GM19239 (cell line): ENCODE measurements at regions not wholly inside any gene's neighbourhood (a gene's known extent, or its start where the extent isn't known, plus 50 kb on each side); places are given as distances from the start of the nearest gene placed in this dataset.
"Not testable (repeated sequence)": the region's sequence is repeated elsewhere in the genome, so short reads cannot be mapped to it uniquely, and the experiment has no call there.

Experiments
- DNase-seq: peaks from one replicate; pipeline ENCODE4 v3.0.0; 2011; ENCODE audit warnings: low spot score; ENCODE audit not compliant: insufficient read length
- FAIRE-seq: peaks from 2 replicates; lab custom pipeline; 2011; peaks lifted over from hg19 to GRCh38; lab: Jason Lieb, UNC

DNA sequence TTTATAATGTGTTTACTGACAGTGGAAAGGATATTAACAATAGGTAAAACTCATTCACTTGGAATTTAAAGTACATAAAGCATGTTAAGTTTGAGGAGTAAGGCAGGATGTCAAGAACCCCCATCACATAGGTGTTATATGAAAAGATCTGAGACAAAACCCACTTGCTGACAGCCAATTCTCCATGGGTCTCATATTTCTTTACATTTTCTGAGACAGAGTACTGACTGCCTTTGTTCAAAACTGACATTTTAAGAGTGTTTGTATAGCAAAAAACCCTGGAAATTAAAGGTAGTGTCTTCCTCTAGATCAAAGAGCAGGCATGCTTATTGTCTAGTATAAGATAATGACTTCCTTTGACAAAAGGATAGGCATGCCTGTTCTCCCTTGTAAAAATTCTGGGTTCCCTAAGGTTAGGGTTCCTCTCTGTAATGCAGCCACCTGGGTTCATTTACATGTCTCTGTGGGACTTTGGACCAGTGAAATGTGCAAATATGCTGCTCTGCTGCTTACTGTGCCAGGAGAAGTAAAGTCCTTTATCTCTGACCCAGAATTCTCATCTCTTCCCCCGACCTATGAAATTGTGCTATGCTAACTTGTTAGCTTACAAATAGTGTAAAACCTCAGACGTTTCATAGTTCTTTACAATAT lies 123.6 kb downstream of the PCDH18 start:
- FAIRE-seq (no peak), DNase-seq (no peak)

DNA sequence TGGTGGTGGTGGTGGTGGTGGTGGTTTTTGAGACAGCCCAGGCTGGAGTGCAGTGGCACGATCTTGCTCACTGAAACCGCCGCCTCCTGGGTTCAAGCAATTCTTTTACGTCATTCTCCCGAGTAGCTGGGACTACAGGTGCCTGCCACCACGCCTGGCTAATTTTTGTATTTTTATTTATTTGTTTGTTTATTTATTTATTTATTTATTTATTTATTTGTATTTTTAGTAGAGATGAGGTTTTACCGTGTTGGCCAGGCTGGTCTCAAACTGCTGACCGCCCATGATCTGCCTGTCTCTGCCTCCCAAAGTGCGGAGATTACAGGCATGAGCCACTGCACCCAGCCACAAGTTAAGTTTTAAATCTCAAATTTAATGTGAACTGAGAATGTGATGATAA lies 126.5 kb downstream of the PCDH18 start:
- DNase-seq, FAIRE-seq: not testable (repeated sequence)

DNA sequence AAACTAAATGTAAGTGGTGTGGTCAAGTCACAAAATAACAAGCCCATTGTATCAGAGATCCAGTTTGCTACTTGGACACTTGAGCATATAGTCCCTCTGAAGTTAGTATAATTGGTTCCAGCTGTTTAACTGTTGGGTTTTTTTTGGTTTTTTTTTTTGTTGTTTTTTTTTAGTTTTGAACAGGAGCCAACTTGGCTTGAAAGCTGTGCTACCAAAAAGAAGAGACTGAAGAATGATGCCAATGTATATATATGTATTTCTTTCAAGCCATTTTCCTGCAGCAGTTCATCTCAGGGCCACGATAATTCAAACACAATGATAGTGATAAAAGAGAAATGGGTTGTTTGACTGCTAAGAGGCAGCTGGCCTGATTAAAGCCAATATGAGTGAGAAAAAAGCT lies 138.3 kb downstream of the PCDH18 start:
- DNase-seq (no peak), FAIRE-seq (no peak)

DNA sequence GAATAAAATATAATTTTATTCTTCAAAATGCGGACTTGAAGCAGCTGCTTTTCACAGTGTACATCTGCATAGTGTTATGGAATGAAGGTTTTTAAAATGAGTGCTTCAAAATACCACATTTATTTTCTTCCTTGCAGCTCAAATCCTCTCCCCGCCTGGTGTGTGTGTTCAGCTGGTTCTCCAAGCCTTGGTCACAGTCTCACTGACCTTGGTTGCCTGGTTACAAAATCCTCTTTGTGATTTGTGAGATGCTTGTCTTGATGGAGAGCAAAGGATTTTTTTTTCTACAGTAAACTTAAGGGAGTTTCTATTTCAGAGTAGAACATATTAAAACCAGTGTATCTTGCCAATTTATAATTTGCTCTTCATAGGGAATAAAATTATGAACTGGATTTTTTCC lies 139.2 kb downstream of the PCDH18 start:
- no peak for FAIRE-seq
- DNase-seq, result no peak

DNA sequence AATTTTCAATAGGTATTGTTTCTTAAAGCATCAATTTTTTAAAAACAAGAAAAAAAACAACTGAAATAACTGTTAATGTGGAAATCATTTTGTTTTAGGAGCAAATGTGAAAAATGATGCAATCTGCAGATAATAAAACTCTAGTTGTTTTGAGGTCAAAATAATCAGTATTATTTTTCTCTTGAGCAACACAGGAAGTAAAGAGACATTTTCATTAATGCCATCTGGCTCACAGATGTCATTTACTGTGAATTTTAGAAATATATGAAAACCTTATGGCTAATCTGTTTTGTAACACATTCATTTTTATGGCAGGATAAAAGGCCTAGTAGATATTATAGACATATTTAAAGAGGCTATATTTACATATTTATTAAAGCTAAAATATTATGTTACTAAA lies 141.6 kb downstream of the PCDH18 start:
- no peak for FAIRE-seq
- DNase-seq, result no peak

DNA sequence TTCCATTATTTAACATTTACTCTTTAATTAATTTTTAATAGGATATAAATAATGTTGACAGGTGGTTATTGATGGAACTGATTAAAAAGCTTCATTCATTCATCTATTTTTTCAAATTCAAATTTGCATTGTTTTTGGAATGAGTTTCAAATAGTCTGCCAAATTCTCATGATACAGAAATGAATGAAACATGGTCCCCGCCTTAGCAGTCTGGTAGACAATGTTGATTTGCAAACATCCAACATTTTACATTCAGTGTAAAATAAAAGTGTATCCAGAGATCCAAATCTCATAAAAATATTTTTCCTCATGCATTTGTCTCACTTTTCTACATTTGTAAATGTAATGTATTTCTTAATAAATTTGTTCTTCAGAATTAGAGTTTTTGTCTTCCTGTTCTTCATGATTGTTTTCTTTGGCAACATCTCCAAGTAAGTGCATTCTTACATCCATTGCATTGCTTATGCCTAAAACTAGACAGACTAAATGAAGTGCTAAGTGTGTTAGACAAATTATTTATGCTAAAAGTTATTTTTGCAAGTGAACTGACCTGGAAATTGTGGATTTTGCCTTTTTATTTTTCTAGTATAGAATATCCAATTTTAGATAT lies 142.3 kb downstream of the PCDH18 start:
- FAIRE-seq, result no peak
- no peak for DNase-seq

DNA sequence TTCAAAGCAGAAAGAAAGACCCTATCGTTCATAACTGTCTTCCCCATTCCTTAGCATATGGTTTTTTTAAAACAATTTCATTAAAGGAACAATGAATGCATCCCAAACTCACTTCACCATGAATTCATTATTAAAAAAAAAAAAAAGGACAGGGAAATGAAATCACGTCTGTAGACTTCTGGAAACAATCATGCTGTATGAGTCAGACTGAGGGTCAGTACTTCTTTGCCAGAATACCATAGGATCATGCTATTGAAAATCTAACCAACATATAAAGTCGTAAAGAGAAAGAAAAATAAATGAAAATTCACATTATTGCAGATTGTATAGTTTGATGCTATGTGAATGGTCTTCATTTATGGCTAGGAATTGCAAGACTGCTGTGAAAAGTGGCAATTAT lies 144.4 kb downstream of the PCDH18 start:
- FAIRE-seq, result no peak

DNA sequence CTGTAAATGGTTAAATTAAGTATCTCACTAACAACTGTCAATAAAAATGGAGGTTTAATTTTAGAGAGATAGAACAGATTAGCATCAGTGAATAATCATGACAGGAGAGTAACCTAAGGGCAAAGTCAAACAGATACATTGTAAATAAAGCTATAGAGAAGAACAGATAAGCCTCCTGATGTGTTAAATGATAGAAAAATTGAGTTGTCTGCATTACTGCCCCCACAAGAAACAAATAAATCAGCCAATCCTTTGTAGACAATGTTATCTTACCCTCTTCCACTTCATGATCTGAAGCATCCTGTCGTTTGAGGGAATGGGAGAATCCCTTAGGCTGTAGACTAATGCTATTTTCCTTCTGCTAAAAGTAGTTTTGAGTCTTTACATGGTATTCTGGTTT lies 147.8 kb downstream of the PCDH18 start:
- DNase-seq (no peak), FAIRE-seq (no peak)

More for the DNA sequence above, 144.4 kb downstream of the PCDH18 start:
- DNase-seq, result no peak

DNA sequence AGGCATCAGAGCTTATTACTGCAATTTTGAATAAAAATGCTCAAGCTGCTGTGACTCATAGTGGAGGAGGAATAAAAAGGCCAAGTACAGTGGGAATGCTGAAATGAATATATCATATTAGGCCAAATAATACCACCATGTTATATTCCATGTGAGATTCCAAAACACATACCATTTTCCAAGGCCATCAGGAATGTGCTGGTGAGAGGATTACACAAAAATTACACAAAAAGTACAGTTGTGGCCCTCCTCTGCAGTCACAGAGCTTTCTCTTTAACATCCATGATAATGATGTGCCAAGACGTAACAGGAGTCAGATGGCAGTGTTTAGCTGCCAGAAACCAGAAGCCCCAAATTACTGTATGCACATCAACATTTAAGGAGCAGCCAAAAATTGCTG lies 153.5 kb downstream of the PCDH18 start:
- FAIRE-seq, result no peak
- no peak for DNase-seq

DNA sequence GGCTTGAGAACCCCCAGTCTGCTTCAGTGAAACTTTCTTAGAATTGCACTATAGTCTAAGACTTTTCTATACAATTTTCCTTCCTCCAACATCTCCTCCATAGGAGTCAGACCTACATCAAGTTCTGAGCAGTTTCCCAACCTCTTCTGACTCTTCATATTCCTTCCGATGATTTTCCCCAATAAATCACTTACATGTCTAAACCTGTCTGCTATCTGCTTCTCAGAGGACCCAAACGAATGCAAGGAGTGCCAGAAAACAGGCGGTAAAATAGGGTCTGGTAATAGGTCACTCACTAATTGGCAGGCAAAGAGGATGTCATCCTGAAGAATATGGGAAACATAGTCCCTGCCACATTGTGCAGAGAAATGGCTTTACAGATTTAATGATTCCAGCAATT lies 153.9 kb downstream of the PCDH18 start:
- DNase-seq, result no peak
- FAIRE-seq, result no peak

DNA sequence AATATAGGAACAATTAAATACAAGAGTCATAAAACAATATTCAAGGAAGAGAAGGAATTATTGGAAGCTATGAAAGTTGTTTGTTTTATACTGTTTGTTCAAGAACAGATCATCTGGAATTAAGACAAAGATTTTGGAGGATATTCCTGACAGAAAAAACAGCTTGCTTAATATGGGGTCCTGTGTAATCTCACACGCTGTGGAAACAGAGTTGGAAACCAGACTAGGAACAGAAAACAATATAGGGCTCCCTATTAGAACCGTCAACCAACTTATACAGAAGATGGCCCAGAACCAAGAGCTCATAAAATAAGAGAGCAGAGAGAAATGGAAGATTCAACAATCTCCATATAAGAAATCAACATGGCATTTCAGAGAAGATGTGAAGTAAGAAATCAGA lies 156.0 kb downstream of the PCDH18 start:
- no peak for DNase-seq
- FAIRE-seq, result no peak

DNA sequence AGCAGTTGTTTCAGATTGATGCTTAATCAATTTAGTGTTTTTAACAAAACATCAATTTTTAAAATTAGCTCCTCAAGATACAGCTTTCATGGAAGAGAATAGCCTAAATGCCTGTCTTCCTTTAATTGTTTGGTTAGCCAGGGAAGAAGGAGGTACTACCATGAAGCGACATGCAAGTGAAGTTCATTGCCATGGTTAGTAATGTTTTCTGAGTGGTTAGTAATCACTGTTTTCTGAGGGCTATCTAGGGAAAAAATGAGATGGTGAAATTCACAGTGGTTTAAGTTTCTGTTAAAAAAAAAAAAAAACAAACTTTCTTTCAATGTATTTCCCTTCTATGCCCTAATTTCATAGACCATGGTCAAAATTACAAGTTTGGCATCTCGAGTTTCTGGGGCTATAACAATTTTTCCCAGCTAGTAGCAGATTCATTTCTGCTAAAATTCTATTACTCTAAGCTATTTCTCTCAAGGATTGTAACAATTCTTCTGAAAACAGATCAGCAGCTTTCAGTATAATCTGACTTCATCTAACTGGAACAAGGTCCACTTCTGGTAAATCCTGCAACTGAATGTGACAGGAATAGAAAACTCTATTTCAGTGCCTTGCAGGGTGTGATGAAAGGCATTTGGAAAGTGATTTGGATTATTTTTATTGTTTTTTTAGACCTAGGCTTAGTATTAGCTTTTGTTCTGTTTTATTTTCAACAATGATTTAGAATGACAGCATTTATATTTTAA lies 157.0 kb downstream of the PCDH18 start:
- no peak for DNase-seq
- no peak for FAIRE-seq

DNA sequence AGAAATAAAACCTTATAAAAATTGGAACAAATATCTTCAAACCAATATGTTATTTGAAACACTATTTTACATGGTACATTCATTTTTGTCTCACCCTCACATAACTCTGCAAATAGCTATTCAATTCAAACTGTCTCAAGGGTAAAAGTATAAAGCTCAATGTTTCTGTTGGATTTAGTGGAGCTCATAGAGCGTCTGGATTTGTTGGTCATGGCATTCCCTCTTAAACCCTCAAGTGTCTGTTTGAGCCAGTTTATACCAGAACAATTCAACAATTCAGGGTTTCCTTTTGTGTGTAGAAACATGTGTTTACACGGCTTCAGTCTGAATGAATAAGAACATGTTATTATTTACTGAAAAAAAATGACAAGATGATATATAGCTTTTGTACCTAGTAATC lies 161.6 kb downstream of the PCDH18 start:
- no peak for FAIRE-seq
- no peak for DNase-seq

DNA sequence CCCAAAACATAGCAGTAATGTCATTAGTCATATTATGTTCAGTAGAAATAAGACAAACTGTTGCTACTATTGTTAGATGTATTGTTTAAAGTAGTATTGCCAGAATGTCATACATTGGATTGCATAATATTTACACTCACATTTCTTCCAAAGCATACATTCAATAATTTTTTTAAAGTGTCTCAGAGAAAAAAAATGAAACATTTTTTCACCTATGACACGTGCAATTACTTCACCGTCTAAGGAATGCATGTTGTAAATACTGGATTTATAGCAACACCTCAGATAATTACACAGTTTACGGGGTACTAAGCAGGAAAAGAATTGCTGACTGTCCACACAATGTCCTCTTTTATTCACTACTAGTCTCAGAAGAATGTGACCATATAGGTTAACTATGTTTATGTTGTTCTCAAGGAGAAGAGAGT lies 162.1 kb downstream of the PCDH18 start:
- DNase-seq (no peak), FAIRE-seq (no peak)

DNA sequence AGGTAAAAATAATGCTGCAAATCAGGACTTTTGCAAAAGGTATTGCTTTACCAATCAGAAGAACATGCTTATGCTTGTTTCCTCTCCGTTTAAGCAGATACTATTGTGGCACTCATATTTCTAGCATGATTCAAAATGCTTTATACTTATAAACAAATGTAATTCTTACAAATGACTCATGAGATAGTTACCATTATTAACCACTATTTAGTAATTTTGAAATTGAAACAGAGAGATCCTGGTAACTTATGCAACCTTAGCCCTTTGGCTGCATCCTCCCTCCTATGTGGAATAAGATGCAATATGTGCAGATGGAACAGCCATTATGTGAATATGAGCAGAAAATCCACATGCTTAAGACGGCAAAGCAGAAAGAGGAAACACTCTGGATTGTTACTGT lies 164.7 kb downstream of the PCDH18 start:
- DNase-seq (no peak), FAIRE-seq (no peak)

DNA sequence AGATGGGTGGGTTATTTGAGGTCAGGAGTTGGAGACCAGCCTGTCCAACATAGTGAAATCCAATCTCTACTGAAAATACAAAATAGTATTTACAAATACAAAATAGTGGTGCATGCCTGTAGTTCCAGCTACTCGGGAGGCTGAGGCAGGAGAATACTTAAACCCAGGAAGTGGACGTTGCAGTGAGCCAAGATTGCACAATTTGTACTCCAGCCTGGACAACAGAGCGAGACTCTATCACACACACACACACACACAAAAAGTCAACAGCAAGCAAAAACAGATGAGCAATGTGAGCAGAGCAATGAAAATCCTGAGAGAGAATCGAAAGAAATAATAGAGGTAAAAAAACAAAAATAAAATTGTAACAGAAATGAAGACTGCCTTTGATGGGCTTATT lies 168.8 kb downstream of the PCDH18 start:
- no peak for FAIRE-seq
- no peak for DNase-seq

DNA sequence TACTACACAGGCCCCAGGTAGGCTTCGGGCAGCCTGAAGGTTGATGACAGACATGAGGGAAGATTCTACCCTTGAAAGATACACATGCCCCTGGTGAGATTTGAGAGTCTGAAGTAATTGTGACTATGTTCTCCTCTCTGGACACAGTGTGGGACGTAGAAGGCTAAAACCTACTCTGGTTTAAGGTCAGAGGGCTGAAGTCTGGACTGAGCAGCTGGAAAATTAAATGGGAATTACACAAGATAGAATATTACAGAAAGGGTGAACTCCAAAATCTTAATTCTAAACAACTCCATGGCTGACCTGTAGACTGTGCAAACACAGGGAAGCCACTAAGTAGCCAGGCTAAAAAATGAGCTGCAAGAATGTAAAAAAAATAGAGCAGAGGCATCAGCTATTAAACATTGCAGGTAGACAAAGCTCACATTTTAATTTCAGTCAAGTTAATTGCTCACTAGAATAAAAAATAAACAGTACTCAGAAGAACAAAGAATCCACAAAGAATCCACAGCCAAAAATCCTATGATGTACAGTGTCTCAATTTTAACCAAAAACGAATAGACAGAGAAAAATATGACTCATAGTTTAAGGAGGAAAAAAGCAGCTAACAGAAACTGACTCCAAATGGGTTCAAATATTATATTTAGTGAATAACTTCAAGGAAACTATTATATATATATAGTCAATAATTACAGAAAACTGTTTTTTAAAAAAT lies 170.4 kb downstream of the PCDH18 start:
- FAIRE-seq (no peak), DNase-seq (no peak)

DNA sequence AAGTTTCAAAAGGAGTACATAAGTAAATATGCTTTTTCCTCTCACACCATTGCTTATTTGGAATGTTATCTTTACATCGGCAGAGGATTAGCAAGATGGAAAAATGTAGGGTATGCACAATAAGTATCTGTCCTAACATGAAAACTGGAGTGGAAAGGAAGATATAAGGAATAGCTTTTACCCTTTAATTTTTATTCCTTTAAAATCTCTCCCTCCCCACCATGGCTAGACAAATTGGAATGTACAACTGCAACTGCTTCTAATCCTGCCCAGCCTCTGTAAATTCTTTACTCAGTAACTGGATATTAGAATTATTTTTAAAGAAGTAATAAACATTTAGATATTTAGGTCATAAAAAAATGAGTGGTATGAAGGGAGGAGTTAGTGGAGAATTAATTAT lies 171.5 kb downstream of the PCDH18 start:
- FAIRE-seq, result no peak
- DNase-seq, result no peak

DNA sequence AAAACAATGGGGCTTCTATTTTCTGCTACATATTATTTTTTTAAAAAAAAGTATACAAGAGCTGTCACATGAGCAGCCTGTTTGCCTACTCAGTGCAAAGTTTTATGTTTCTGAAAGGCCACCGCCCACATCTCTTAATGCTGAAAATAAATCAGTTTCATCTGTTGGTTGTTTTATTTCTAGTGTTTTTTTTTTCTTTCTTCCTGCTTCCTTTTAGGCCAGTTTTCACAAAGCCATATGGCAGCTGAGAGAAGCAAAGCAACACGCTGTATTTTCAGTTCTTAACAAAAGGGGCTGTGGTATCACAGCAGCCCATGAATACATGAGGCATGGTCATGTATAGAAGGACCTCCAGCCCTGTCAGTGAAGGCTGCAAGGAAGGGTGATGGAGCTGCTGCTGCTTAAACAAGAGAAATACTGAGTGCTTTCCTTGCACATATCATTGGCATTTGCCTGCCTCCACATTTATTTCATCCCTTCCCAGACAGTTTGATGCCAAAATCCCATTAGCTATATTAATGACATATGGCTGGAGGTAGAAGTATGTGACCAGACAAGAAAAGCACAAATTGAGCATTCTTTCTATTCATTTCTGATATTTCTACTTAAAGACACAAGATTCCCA lies 172.5 kb downstream of the PCDH18 start:
- FAIRE-seq (no peak), DNase-seq (no peak)

DNA sequence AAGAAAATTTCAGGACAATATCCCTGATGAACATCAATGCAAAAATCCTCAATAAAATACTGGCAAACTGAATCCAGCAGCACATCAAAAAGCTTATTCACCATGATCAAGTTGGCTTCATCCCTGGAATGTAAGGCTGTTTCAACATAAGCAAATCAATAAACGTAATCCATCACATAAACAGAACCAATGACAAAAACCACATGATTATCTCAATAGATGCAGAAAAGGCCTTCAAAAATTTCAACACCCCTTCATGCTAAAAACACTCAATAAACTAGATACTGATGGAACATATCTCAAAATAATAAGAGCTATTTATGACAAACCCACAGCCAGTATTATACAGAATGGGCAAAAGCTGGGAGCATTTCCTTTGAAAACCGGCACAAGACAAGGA lies 177.7 kb downstream of the PCDH18 start:
- FAIRE-seq, DNase-seq: not testable (repeated sequence)

DNA sequence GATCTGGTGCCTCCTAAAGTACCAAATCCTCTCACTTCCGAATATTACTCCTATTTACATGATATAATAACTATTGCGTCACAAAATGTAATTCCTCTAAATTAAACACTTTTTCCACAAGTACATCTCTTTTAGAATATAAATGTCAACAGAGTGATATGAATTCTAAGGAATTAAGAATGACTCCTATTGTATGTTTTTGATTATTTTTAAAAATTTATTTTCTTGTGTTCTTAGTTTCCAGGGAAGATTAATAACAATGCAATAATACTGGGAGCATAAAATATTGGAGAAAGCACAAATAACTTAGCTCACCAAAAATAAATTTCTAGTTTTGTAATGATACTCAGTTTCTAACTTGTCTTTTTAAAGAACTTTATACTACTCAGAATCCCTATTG lies 184.9 kb downstream of the PCDH18 start:
- FAIRE-seq (no peak), DNase-seq (no peak)
